HG03025 (cell line): ENCODE measurements at regions not wholly inside any gene's neighbourhood (a gene's known extent, or its start where the extent isn't known, plus 50 kb on each side); places are given as distances from the start of the nearest gene placed in this dataset.
"Not testable (repeated sequence)": the region's sequence is repeated elsewhere in the genome, so short reads cannot be mapped to it uniquely, and the experiment has no call there.

Experiments
- ATAC-seq: cut with Tn5 transposase; IDR thresholded peaks from one replicate; pipeline ENCODE4 v1.9.1; 2021; ENCODE audit warnings: mild to moderate bottlenecking, moderate library complexity; ENCODE audit not compliant: unreplicated experiment, low FRiP score

GRCh38 chr11:112533682-112534081, 273.0 kb upstream of the PLET1 start:
- ATAC-seq, result no peak

GRCh38 chr11:112534208-112534607, 273.5 kb upstream of the PLET1 start:
- ATAC-seq, result no peak

GRCh38 chr11:112537026-112537425, 276.4 kb upstream of the PLET1 start:
- no peak for ATAC-seq

GRCh38 chr11:112537846-112538330, 277.2 kb upstream of the PLET1 start:
- ATAC-seq, result no peak

- ATAC-seq, result no peak
Observed at GRCh38 chr11:112538534-112539280, 278.0 kb upstream of the PLET1 start.

GRCh38 chr11:112539281-112539555, 278.6 kb upstream of the PLET1 start:
- ATAC-seq, result not testable (repeated sequence)

- no peak for ATAC-seq
Observed at GRCh38 chr11:112539741-112540140, 279.1 kb upstream of the PLET1 start.

GRCh38 chr11:112540261-112540660, 279.6 kb upstream of the PLET1 start:
- no peak for ATAC-seq

- no peak for ATAC-seq
Observed at GRCh38 chr11:112541140-112542046, 280.7 kb upstream of the PLET1 start.

- no peak for ATAC-seq
Observed at GRCh38 chr11:112542479-112542878, 281.8 kb upstream of the PLET1 start.

- ATAC-seq, result no peak
Observed at GRCh38 chr11:112543390-112543789, 282.7 kb upstream of the PLET1 start.

- no peak for ATAC-seq
Observed at GRCh38 chr11:112548641-112549040, 288.0 kb upstream of the PLET1 start.

- ATAC-seq, result no peak
Observed at GRCh38 chr11:112553205-112553731, 292.6 kb upstream of the PLET1 start.

- no peak for ATAC-seq
Observed at GRCh38 chr11:112554586-112554985, 293.9 kb upstream of the PLET1 start.

GRCh38 chr11:112555491-112556364, 295.1 kb upstream of the PLET1 start:
- no peak for ATAC-seq

GRCh38 chr11:112558691-112559090, 298.0 kb upstream of the PLET1 start:
- no peak for ATAC-seq

- ATAC-seq, result no peak
Observed at GRCh38 chr11:112563808-112564207, 303.1 kb upstream of the PLET1 start.

GRCh38 chr11:112564228-112564955, 303.7 kb upstream of the PLET1 start:
- no peak for ATAC-seq

- ATAC-seq, result no peak
Observed at GRCh38 chr11:112565551-112565950, 304.9 kb upstream of the PLET1 start.

- ATAC-seq, result no peak
Observed at GRCh38 chr11:112566124-112566523, 305.5 kb upstream of the PLET1 start.
